Endothelial cell of umbilical vein (primary cell): ENCODE measurements at regions not wholly inside any gene's neighbourhood (a gene's known extent, or its start where the extent isn't known, plus 50 kb on each side); places are given as distances from the start of the nearest gene placed in this dataset.

Source experiments
- BruUV-seq: library from RNA; stranded (reverse); fragments of 400-500 nt; replicated peaks from 2 replicates; lab custom pipeline; 2021; lab: Mats Ljungman, UMichigan
- CTCF ChIA-PET: fragments of 300-600, 350-600 bp; sonication (Branson Sonifier 250); formaldehyde crosslinking; loops from one replicate; lab custom pipeline; 2021; ENCODE audit warnings: antibody characterized with exemption, inconsistent platforms; lab: Charles Lee
- POLR2A ChIA-PET: fragments of 300-600, 350-600 bp; sonication (Branson Sonifier 250); formaldehyde crosslinking; loops from one replicate; lab custom pipeline; 2021; ENCODE audit warnings: antibody characterized with exemption, inconsistent platforms; lab: Charles Lee
- DNase-seq: peaks from one replicate; pipeline ENCODE4 v3.0.0-alpha.2; 2011; ENCODE audit warnings: low read depth, low spot score
- FAIRE-seq: peaks from 2 replicates; lab custom pipeline; 2011; peaks lifted over from hg19 to GRCh38; lab: Jason Lieb, UNC
- H2AFZ ChIP-seq: 2 replicates; pipeline ENCODE4 v1.6.0; 2012; ENCODE audit warnings: low read depth, low read length, control low read depth, inconsistent platforms
- H3K27ac ChIP-seq: 2 replicates; pipeline ENCODE4 v1.5.1; 2011; ENCODE audit warnings: low read depth, mild to moderate bottlenecking, control low read depth, low read length, moderate library complexity; ENCODE audit not compliant: insufficient read depth
- H3K27me3 ChIP-seq, 2 experiments: 2 replicates each; pipeline versions ENCODE4 v1.6.0 to v1.6.1; 2011; ENCODE audit warnings: low read length in 2 of 2, mixed read lengths in 1 of 2; ENCODE audit not compliant: control insufficient read depth in 2 of 2, insufficient read depth in 2 of 2
- H3K36me3 ChIP-seq, 2 experiments: 2 replicates in 1 of 2; 3 replicates in 1 of 2; pipeline ENCODE4 v1.5.1; 2011; ENCODE audit warnings: low read length in 2 of 2, mild to moderate bottlenecking in 1 of 2, moderate library complexity in 1 of 2; ENCODE audit not compliant: control insufficient read depth in 2 of 2, insufficient read depth in 2 of 2; ENCODE audit errors: extremely low read depth in 1 of 2
- H3K4me1 ChIP-seq: 3 replicates; pipeline ENCODE4 v1.5.1; 2011; ENCODE audit warnings: mild to moderate bottlenecking, low read length; ENCODE audit not compliant: control insufficient read depth, insufficient read depth; ENCODE audit errors: extremely low read depth
- H3K4me2 ChIP-seq: 2 replicates; pipeline ENCODE4 v1.6.1; 2011; ENCODE audit warnings: low read length, control low read depth, mixed read lengths; ENCODE audit not compliant: insufficient read depth
- H3K4me3 ChIP-seq, 3 experiments: fragments of 200-600 bp in 1 of 3; sonication (generic), shearing (Covaris generic) in 1 of 3; replicated peaks in 1 of 3; 2 replicates each; pipeline ENCODE4 v1.5.1; 2011 to 2016; ENCODE audit warnings: control low read depth in 3 of 3, low read length in 3 of 3, mild to moderate bottlenecking in 2 of 3, inconsistent platforms in 1 of 3, low read depth in 1 of 3, moderate library complexity in 1 of 3; ENCODE audit not compliant: insufficient read depth in 1 of 3
- H3K79me2 ChIP-seq: 2 replicates; pipeline ENCODE4 v1.6.0; 2012; ENCODE audit warnings: low read length, inconsistent platforms; ENCODE audit not compliant: control insufficient read depth, insufficient read depth
- H3K9ac ChIP-seq: replicated peaks from 2 replicates; pipeline ENCODE3; 2011; ENCODE audit warnings: low read length, control low read depth; ENCODE audit not compliant: insufficient read depth; ENCODE audit errors: extremely low read depth
- H3K9me1 ChIP-seq: replicated peaks from 3 replicates; pipeline ENCODE4 v1.6.0; 2011; ENCODE audit warnings: mild to moderate bottlenecking, low read length; ENCODE audit not compliant: control insufficient read depth, insufficient read depth; ENCODE audit errors: extremely low read depth
- H3K9me3 ChIP-seq: replicated peaks from 2 replicates; pipeline ENCODE4 v1.5.1; 2012; ENCODE audit warnings: low read length, inconsistent platforms; ENCODE audit not compliant: control insufficient read depth, insufficient read depth
- H4K20me1 ChIP-seq: replicated peaks from 2 replicates; pipeline ENCODE3; 2011; ENCODE audit warnings: mild to moderate bottlenecking, low read length; ENCODE audit not compliant: control insufficient read depth, insufficient read depth; ENCODE audit errors: extremely low read depth
- CTCF ChIP-seq, 2 donors: IDR thresholded peaks; 1 replicate in 1 of 2; 2 replicates in 1 of 2; pipeline ENCODE4 v1.5.1; 2011; ENCODE audit warnings: low read length in 2 of 2, mild to moderate bottlenecking in 2 of 2, moderate library complexity in 2 of 2, control low read depth in 1 of 2, inconsistent platforms in 1 of 2, low read depth in 1 of 2; ENCODE audit not compliant: insufficient read depth in 1 of 2; ENCODE audit errors: extremely low read depth in 1 of 2
- EZH2 ChIP-seq: IDR thresholded peaks from 2 replicates; pipeline ENCODE4 v1.6.1; 2012; ENCODE audit warnings: borderline replicate concordance, low read depth, mild to moderate bottlenecking, moderate library complexity, low read length, inconsistent platforms; ENCODE audit not compliant: severe bottlenecking
- FOS ChIP-seq: IDR thresholded peaks from 2 replicates; pipeline ENCODE4 v1.6.1; 2011; ENCODE audit warnings: mild to moderate bottlenecking, low read length, moderate library complexity, borderline replicate concordance; ENCODE audit not compliant: insufficient read depth
- GATA2 ChIP-seq: IDR thresholded peaks from 2 replicates; pipeline ENCODE4 v1.7.0; 2011; ENCODE audit warnings: low read depth, mild to moderate bottlenecking, moderate library complexity, mixed read lengths, low read length; ENCODE audit not compliant: insufficient read length, insufficient read depth
- JUN ChIP-seq: IDR thresholded peaks from 2 replicates; pipeline ENCODE4 v1.6.1; 2011; ENCODE audit warnings: borderline replicate concordance, low read depth; ENCODE audit not compliant: insufficient read length, insufficient read depth
- MAX ChIP-seq: IDR thresholded peaks from 2 replicates; pipeline ENCODE4 v1.6.1; 2011; ENCODE audit not compliant: insufficient read depth, insufficient read length
- MYC ChIP-seq: IDR thresholded peaks from one replicate; pipeline ENCODE4 v1.6.1; 2011; ENCODE audit warnings: mild to moderate bottlenecking, low read depth, low read length
- POLR2A ChIP-seq: IDR thresholded peaks from 2 replicates; pipeline ENCODE4 v1.6.1; 2012; ENCODE audit warnings: low read depth, mild to moderate bottlenecking, control low read depth, low read length
- POLR2AphosphoS5 ChIP-seq: IDR thresholded peaks from 2 replicates; pipeline ENCODE4 v1.6.1; 2012; ENCODE audit warnings: low read depth, mild to moderate bottlenecking, control low read depth, low read length, moderate library complexity; ENCODE audit not compliant: insufficient read depth
- dilution Hi-C: fragments of 300-500 bp; cut with MboI; formaldehyde crosslinking; loops from one replicate; pipeline ENCODE4 v1.15.0; 2019; ENCODE audit warnings: low sequenced_read_pairs; ENCODE audit not compliant: extremely low pct_ligation_motif_present
- intact Hi-C: fragments of 100-400 bp; cut with micrococcal nuclease; formaldehyde crosslinking; loops from one replicate; pipeline ENCODE4 v1.10.0; 2022

GRCh38 chr20:10855778-10856177 is 182.0 kb upstream of the JAG1 start:
- dilution Hi-C loops (no loop called here), intact Hi-C loops (no loop called here)
- DNase-seq = no peak
- Histone ChIP-seq H3K4me1 (peaks cover 8% of the 10 kb centered on the region), H3K36me3 (no peaks in the 10 kb centered on the region), H3K79me2 (no peaks in the 10 kb centered on the region), H3K4me2 (no peak overlapping the region), H2AFZ (no peak overlapping the region), H3K9me1 (no peaks in the 10 kb centered on the region), H3K4me3 (no peak overlapping the region), H3K9ac (no peak overlapping the region), H3K9me3 (no peaks in the 10 kb centered on the region), H3K27ac (no peak overlapping the region), H3K27me3 (no peaks in the 10 kb centered on the region), H4K20me1 (no peaks in the 10 kb centered on the region)
- ChIA-PET CTCF (no interaction called here), POLR2A (no interaction called here)
- no TSS peak for BruUV-seq
- FAIRE-seq = no peak
- TF ChIP-seq EZH2 = no peak
- no peak for TF ChIP-seq JUN
- no peak for TF ChIP-seq MAX
- TF ChIP-seq FOS = no peak
- no peak for TF ChIP-seq CTCF (IDR thresholded peaks at IDR 0.05; ENCODE audit: extremely low read depth in 1 of 2, insufficient read depth in 1 of 2, low read depth in 1 of 2, low read length in 2 of 2)
- no peak for TF ChIP-seq MYC
- TF ChIP-seq POLR2AphosphoS5 = no peak
- TF ChIP-seq POLR2A = no peak
- TF ChIP-seq GATA2 = no peak
